Neural cell (in vitro differentiated cells): ENCODE measurements at regions not wholly inside any gene's neighbourhood (a gene's known extent, or its start where the extent isn't known, plus 50 kb on each side); places are given as distances from the start of the nearest gene placed in this dataset.

Experiments used
- H2AFZ ChIP-seq: fragments of 200-600, 300-800 bp; sonication (generic), shearing (Covaris generic); 2 replicates; pipeline ENCODE4 v1.6.0; 2014; ENCODE audit warnings: low read depth, mild to moderate bottlenecking, antibody characterized with exemption, low read length, moderate library complexity
- H3F3A ChIP-seq: fragments of 200-600 bp; shearing (Covaris generic); 2 replicates; pipeline ENCODE4 v1.6.1; 2016; ENCODE audit warnings: mild to moderate bottlenecking, moderate library complexity, mixed read lengths, antibody characterized with exemption, low read length; ENCODE audit not compliant: insufficient read depth, poor library complexity, severe bottlenecking
- H3K27ac ChIP-seq: fragments of 200-600, 300-800 bp; sonication (generic), shearing (Covaris generic); 2 replicates; pipeline ENCODE4 v1.5.1; 2014; ENCODE audit warnings: mild to moderate bottlenecking, low read length, moderate library complexity
- H3K27me3 ChIP-seq: fragments of 300-800, 200-600 bp; sonication (generic), shearing (Covaris generic); 2 replicates; pipeline ENCODE4 v1.6.0; 2014; ENCODE audit warnings: mild to moderate bottlenecking, low read depth, low read length, moderate library complexity; ENCODE audit not compliant: insufficient read depth
- H3K36me3 ChIP-seq: fragments of 300-800, 200-600 bp; sonication (generic), shearing (Covaris generic); 2 replicates; pipeline ENCODE4 v1.5.1; 2014; ENCODE audit warnings: mild to moderate bottlenecking, antibody characterized with exemption, low read length, moderate library complexity; ENCODE audit not compliant: insufficient read depth
- H3K4me2 ChIP-seq: fragments of 300-800, 200-600 bp; sonication (generic), shearing (Covaris generic); 2 replicates; pipeline ENCODE4 v1.6.0; 2014; ENCODE audit warnings: mild to moderate bottlenecking, low read length
- H3K4me3 ChIP-seq: fragments of 300-800, 200-600 bp; sonication (generic), shearing (Covaris generic); 2 replicates; pipeline ENCODE4 v1.5.1; 2014; ENCODE audit warnings: mild to moderate bottlenecking, low read length, moderate library complexity
- H3K79me2 ChIP-seq: fragments of 200-600 bp; shearing (Covaris generic); replicated peaks from 2 replicates; pipeline ENCODE4 v1.6.0; 2014; ENCODE audit warnings: mild to moderate bottlenecking, low read length, moderate library complexity; ENCODE audit not compliant: insufficient read depth
- H3K9ac ChIP-seq: fragments of 300-800, 200-600 bp; sonication (generic), shearing (Covaris generic); 2 replicates; pipeline ENCODE4 v1.6.1; 2016; ENCODE audit warnings: mild to moderate bottlenecking, low read length, mixed read lengths
- H3K9me2 ChIP-seq: fragments of 200-600 bp; shearing (Covaris generic); 2 replicates; pipeline ENCODE4 v1.6.1; 2016; ENCODE audit warnings: mild to moderate bottlenecking, low read length, mixed read lengths; ENCODE audit not compliant: insufficient read depth
- H3K9me3 ChIP-seq: fragments of 200-600, 300-800 bp; sonication (generic), shearing (Covaris generic); 2 replicates; pipeline ENCODE4 v1.6.1; 2016; ENCODE audit warnings: mild to moderate bottlenecking, mixed run types, low read length, moderate library complexity, mixed read lengths
- H4K20me1 ChIP-seq: fragments of 200-600 bp; shearing (Covaris generic); 2 replicates; pipeline ENCODE4 v1.6.1; 2016; ENCODE audit warnings: mild to moderate bottlenecking, mixed run types; ENCODE audit not compliant: insufficient read depth
- CTCF ChIP-seq: fragments of 450-650 bp; IDR thresholded peaks from 2 replicates; pipeline ENCODE4 v1.5.1; 2014; ENCODE audit warnings: antibody characterized with exemption, mild to moderate bottlenecking, moderate library complexity; ENCODE audit not compliant: poor library complexity, severe bottlenecking
- EZH2 ChIP-seq: fragments of 200-600, 300-800 bp; shearing (Covaris generic), sonication (generic); IDR thresholded peaks from 2 replicates; pipeline ENCODE4 v1.6.1; 2014; ENCODE audit warnings: antibody characterized with exemption, low read length, borderline replicate concordance, mild to moderate bottlenecking; ENCODE audit not compliant: insufficient read depth, poor library complexity, severe bottlenecking
- MXI1 ChIP-seq: fragments of 450-650 bp; conservative IDR thresholded peaks from 2 replicates; pipeline ENCODE4 v1.6.1; 2014; ENCODE audit warnings: antibody characterized with exemption, mild to moderate bottlenecking; ENCODE audit not compliant: poor library complexity, severe bottlenecking
- POLR2AphosphoS5 ChIP-seq: IDR thresholded peaks from 2 replicates; pipeline ENCODE4 v1.6.1; 2012
- RAD21 ChIP-seq: fragments of 450-650 bp; conservative IDR thresholded peaks from 2 replicates; pipeline ENCODE4 v1.6.1; 2014; ENCODE audit warnings: antibody characterized with exemption, mild to moderate bottlenecking, moderate library complexity
- REST ChIP-seq: IDR thresholded peaks from 2 replicates; pipeline ENCODE4 v1.6.1; 2012; ENCODE audit warnings: borderline replicate concordance
- SMC3 ChIP-seq: fragments of 450-650 bp; conservative IDR thresholded peaks from 2 replicates; pipeline ENCODE4 v1.6.1; 2014; ENCODE audit warnings: antibody characterized with exemption, mild to moderate bottlenecking, moderate library complexity; ENCODE audit not compliant: poor library complexity

GRCh38 chr11:122173074-122173450, 57.0 kb upstream of the BLID start:
- Histone ChIP-seq H3K9me2 (no peaks in the 10 kb centered on the region), H3K27me3 (no peaks in the 10 kb centered on the region), H3K4me2 (no peak overlapping the region), H3F3A (no peaks in the 10 kb centered on the region), H4K20me1 (no peaks in the 10 kb centered on the region), H3K4me3 (no peak overlapping the region), H3K27ac (no peak overlapping the region), H2AFZ (no peak overlapping the region), H3K79me2 (no peaks in the 10 kb centered on the region), H3K9ac (no peak overlapping the region), H3K36me3 (no peaks in the 10 kb centered on the region), H3K9me3 (no peaks in the 10 kb centered on the region)
- TF ChIP-seq EZH2: no peak
- TF ChIP-seq SMC3: no peak

GRCh38 chr11:122172352-122173073, 56.5 kb upstream of the BLID start:
- no peak overlapping the region for H3K9ac ChIP-seq
- no peak overlapping the region for H3K4me2 ChIP-seq
- H3K27ac ChIP-seq: no peak overlapping the region
- no peaks in the 10 kb centered on the region for H3K27me3 ChIP-seq
- H3K4me3 ChIP-seq: no peak overlapping the region
- H4K20me1 ChIP-seq: no peaks in the 10 kb centered on the region
- no peak overlapping the region for H2AFZ ChIP-seq
- no peaks in the 10 kb centered on the region for H3K79me2 ChIP-seq
- TF ChIP-seq MXI1 (no peak), EZH2 (no peak), RAD21 (no peak), CTCF (no peak), SMC3 (no peak), POLR2AphosphoS5 (no peak), REST (no peak)
- H3K36me3 ChIP-seq: no peaks in the 10 kb centered on the region
- no peaks in the 10 kb centered on the region for H3K9me3 ChIP-seq
- no peaks in the 10 kb centered on the region for H3F3A ChIP-seq
- H3K9me2 ChIP-seq: no peaks in the 10 kb centered on the region
